ENCODE measurements at regions not wholly inside any gene's neighbourhood (a gene's known extent, or its start where the extent isn't known, plus 50 kb on each side); places are given as distances from the start of the nearest gene placed in this dataset.
"Not testable (repeated sequence)": the region's sequence is repeated elsewhere in the genome, so short reads cannot be mapped to it uniquely, and the experiment has no call there.

DNA sequence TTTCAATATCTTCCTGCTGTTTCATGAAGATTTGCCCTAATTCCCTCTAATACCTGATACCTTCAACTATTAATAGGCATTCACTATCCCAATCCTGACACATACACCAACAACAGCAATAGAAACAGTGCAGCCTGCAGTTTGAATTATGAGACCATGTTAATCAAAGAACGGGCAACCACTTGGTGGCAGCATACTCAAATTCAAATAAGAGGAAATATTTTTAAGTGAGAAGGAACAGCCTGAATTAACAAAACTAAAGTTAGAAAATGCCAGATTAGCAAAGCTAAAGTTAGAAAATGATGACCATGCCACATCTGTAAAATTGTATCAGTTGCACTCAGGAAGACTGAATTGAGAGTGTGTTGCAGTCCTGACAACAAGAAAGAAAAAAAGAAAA lies 204.9 kb downstream of the SMARCA1 start:
- TF ChIP-seq, protein P1, sequence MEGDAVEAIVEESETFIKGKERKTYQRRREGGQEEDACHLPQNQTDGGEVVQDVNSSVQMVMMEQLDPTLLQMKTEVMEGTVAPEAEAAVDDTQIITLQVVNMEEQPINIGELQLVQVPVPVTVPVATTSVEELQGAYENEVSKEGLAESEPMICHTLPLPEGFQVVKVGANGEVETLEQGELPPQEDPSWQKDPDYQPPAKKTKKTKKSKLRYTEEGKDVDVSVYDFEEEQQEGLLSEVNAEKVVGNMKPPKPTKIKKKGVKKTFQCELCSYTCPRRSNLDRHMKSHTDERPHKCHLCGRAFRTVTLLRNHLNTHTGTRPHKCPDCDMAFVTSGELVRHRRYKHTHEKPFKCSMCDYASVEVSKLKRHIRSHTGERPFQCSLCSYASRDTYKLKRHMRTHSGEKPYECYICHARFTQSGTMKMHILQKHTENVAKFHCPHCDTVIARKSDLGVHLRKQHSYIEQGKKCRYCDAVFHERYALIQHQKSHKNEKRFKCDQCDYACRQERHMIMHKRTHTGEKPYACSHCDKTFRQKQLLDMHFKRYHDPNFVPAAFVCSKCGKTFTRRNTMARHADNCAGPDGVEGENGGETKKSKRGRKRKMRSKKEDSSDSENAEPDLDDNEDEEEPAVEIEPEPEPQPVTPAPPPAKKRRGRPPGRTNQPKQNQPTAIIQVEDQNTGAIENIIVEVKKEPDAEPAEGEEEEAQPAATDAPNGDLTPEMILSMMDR (IDR thresholded peaks at IDR 0.05; ENCODE audit: insufficient read depth, low read depth, low read length): peak; percentile 36
- no peak overlapping the region for H3K4me3 ChIP-seq (ENCODE audit: low read depth, low read length)
- peak; percentile 19 for DNase-seq (ENCODE audit: low read depth)

DNA sequence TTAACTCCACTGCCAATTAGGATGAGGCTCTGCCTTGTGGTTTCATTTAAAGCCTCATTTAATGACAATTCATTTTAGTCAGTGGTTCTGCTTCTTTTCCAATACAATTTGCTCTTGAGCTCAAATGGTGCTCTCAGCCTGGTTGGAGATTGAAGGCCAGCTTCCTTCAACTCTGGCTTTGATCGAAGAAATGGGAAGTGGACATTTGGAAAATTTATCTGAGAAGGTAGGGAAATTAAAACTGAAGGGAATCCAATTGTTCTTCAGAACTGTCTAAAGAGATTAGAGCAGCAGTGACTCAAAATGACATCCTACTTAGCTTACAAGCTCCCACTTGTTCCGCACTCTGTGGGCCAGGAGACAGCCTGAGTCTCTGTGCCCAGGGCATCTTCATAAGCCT lies 206.8 kb downstream of the SMARCA1 start:
- TF ChIP-seq, protein P1 (IDR thresholded peaks at IDR 0.05; ENCODE audit: insufficient read depth, low read depth, low read length): no peak
- no peak overlapping the region for H3K4me3 ChIP-seq (ENCODE audit: low read depth, low read length)
- DNase-seq (ENCODE audit: low read depth): no peak

DNA sequence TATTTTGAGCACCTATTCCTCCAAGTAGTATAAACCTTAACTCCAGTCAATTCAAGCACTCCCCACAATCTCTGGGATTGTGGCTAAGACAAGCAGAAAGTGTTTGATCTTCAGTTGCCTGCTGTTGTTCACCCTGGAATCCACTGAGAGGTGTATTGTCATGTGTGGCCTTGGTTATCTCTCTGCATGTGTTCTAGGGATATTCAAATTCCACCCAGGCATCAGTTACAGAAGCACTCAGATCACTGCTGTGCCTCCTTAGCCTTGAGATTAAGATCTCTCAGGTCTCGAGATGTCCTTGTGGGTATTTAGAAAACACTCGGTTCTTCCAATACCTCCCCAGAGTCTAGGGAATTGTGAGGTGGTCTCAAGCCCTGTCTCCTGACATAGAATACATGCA lies 213.3 kb downstream of the SMARCA1 start:
- no peak overlapping the region for H3K4me3 ChIP-seq (ENCODE audit: low read depth, low read length)
- TF ChIP-seq, protein P1 (IDR thresholded peaks at IDR 0.05; ENCODE audit: insufficient read depth, low read depth, low read length): no peak
- DNase-seq (ENCODE audit: low read depth): no peak

DNA sequence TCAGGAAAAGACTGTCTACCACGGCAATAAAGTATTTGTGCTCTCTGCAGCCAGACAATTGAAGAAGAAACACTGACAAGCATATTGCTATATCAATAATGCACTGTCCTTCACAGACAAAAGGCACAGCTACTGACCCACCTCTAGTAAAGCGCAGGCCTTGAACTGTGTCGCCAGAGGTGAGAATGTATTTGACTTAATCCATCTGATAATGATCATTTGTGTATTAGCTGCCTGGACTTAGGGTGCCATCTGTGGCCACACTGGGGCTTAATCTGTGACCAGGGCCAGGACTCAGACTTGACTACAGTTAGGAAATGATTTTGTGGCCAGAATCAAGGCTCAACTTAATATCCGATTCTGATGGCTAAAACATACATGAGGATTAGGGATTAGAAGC lies 260.4 kb downstream of the SMARCA1 start:
- H3K4me3 ChIP-seq (ENCODE audit: low read depth, low read length): no peak overlapping the region
- TF ChIP-seq, protein P1 (IDR thresholded peaks at IDR 0.05; ENCODE audit: insufficient read depth, low read depth, low read length): no peak
- no peak for DNase-seq (ENCODE audit: low read depth)

DNA sequence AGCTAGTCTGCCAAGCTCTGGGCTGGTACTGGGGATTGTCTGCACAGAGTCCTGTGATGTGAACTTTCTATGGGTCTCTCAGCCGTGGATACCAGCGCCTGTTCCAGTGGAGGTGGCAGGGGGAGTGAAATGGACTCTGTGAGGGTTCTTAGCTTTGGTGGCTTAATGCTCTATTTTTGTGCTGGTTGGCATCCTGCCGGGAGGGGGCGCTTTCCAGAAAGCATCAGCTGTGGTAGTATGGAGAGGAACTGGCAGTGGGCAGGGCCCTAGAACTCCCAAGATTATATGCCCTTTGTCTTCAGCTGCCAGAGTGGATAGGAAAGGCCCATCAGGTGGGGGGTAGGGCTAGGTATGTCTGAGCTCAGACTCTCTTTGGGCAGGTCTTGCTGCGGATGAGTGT lies 267.8 kb downstream of the SMARCA1 start:
- not testable (repeated sequence) for DNase-seq (ENCODE audit: low read depth); H3K4me3 ChIP-seq (ENCODE audit: low read depth, low read length)

DNA sequence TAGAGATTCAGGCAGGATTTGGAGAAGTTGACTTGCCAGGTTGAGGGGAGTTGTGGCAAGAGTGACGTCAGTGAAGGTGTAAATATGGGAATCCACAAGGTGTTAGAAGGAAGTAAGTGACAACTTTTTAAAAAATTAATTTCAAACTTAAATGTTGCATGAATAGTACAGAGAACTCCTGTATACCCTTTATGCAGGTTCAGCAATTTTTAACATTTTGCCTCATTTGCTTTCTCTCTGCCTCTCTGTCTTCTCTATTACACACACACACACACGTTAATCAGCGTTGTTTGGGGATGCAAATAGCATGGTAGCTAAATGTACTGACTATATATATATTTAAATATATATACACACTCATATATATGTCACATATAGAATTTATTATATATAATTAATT lies 273.7 kb downstream of the SMARCA1 start:
- no peak for DNase-seq (ENCODE audit: low read depth)
- no peak overlapping the region for H3K4me3 ChIP-seq (ENCODE audit: low read depth, low read length)
- TF ChIP-seq, protein P1 (IDR thresholded peaks at IDR 0.05; ENCODE audit: insufficient read depth, low read depth, low read length): no peak

DNA sequence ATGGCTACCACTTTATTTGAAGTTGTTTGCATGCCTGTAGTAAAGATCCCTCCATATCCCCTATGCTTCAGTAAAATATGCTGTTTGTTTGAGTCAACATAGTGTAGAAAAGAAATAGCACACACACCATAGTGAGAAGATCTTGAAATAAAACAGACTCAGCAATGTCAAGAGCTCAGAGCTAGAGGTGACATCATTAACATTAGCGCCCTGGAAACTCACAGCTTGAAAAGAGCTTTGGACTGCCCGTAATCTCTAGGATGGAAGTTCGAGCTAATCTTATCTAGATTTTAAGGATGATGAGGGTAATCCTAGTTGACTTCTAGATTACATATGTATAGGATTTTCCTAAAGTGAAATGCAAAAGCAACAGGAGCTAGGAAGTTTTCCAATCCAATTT lies 275.6 kb downstream of the SMARCA1 start:
- H3K4me3 ChIP-seq (ENCODE audit: low read depth, low read length): no peak overlapping the region
- no peak for DNase-seq (ENCODE audit: low read depth)
- TF ChIP-seq, protein P1 (IDR thresholded peaks at IDR 0.05; ENCODE audit: insufficient read depth, low read depth, low read length): no peak

Data from fibroblast of villous mesenchyme (primary cell).